ENCODE measurements at regions not wholly inside any gene's neighbourhood (a gene's known extent, or its start where the extent isn't known, plus 50 kb on each side); places are given as distances from the start of the nearest gene placed in this dataset. TPM values are rescaled to one million over a fixed set of nuclear protein-coding genes. Genes with fewer than 3 reads are reported as not detected.
"Not testable (repeated sequence)": the region's sequence is repeated elsewhere in the genome, so short reads cannot be mapped to it uniquely, and the experiment has no call there.

DNA sequence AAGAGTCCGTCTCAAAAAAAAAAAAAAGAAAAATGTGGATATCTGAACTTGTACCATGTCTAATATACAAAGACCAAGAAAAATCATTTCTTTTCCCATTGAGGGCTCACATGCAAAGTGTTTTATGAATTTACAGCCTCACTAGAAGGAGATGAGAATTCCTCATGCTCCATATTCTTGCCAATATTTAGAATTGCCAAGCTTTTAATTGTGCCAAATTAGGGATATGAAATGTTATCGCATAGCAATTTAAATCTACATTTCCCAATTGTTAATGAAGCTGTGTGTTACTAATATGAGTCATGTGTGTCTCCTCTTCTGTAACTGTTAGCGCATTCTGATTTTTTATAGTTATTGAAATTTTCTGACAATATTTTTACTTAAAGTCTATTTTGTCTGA lies 63.0 kb upstream of the CRYM start:
- TF ChIP-seq CTCF (IDR thresholded peaks at IDR 0.05; ENCODE audit: insufficient read depth, low read length) = no peak
- no peak overlapping the region for H3K4me3 ChIP-seq (ENCODE audit: low read depth, low read length)
- no peak for DNase-seq (ENCODE audit: low read depth)

GRCh38 chr16:21339941-21340340 lies 61.9 kb upstream of the CRYM start:
- H3K4me3 ChIP-seq (ENCODE audit: low read depth, low read length) = no peak overlapping the region
- peak; percentile 42 for DNase-seq (ENCODE audit: low read depth)
- TF ChIP-seq CTCF (IDR thresholded peaks at IDR 0.05; ENCODE audit: insufficient read depth, low read length) = no peak

DNA sequence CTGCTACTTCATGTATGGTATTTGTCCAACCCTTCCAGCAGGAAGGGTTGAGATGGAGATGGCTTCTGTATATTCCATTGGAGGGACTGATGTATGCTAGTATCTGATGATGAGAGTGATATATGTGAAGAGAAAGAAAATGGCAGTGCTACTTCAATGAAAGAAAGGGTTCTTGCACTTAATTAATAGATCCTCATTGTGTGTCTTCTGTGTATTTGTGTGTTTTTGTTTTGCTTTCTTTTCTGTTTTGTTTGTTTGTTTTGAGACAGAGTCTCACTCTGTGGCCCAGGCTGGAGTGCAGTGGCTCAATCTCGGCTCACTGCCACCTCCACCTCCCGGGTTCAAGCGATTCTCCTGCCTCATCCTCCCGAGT lies 61.2 kb upstream of the CRYM start:
- TF ChIP-seq CTCF (IDR thresholded peaks at IDR 0.05; ENCODE audit: insufficient read depth, low read length) = no peak
- DNase-seq (ENCODE audit: low read depth) = no peak
- H3K4me3 ChIP-seq (ENCODE audit: low read depth, low read length) = no peak overlapping the region

DNA sequence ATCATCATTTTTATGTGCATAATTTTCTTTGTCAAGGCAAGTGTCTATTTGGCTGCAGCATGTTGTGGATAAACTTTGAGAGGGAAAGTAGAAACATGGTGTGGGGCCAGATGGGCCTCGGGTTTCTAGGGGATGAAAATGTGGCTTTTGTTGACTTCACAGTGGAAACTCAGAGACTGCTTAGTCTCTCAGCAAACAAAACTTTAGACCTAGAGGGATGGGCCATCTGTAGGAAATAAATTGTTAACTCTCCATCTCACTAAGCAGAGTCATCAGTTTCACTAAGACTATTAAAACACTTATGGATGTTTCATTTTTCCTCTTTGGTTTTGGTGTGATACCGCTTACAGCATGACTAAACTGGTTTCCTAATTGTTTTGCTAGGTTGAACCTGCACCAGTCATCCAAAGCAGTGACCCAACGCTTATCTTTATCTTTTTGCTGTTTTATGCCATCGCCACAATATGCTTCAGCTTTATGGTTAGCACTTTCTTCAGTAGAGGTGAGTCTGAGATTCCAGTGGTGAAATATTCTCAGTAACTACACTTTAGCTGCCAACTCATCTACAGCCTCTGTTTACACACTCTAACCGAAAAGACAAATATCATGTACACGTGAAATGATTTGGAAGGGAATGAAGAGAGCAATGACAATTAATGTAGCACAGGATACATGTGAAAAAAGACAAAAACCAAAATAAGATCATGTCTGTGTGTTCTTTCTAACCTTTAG lies 60.6 kb upstream of the CRYM start:
- no peak for TF ChIP-seq CTCF (IDR thresholded peaks at IDR 0.05; ENCODE audit: insufficient read depth, low read length)
- H3K4me3 ChIP-seq (ENCODE audit: low read depth, low read length) = no peak overlapping the region
- no peak for DNase-seq (ENCODE audit: low read depth)

- DNase-seq (ENCODE audit: low read depth) = no peak
- TF ChIP-seq CTCF (IDR thresholded peaks at IDR 0.05; ENCODE audit: insufficient read depth, low read length) = no peak
- no peak overlapping the region for H3K4me3 ChIP-seq (ENCODE audit: low read depth, low read length)
Observed at GRCh38 chr16:21336231-21336630, 58.1 kb upstream of the CRYM start.

GRCh38 chr16:21334188-21335146 lies 56.4 kb upstream of the CRYM start:
- DNase-seq (ENCODE audit: low read depth); H3K4me3 ChIP-seq (ENCODE audit: low read depth, low read length): not testable (repeated sequence)

- not testable (repeated sequence) for DNase-seq (ENCODE audit: low read depth); H3K4me3 ChIP-seq (ENCODE audit: low read depth, low read length)
Observed at GRCh38 chr16:21333683-21334082, 55.6 kb upstream of the CRYM start.

Small RNA genes lying in the stretch of these regions (small RNA-seq; reads per million reads assigned to genes)
- not detected for gene AC008740.2
